SK-N-SH treated with all-trans-retinoic acid at 6 μM for 48 hours (cell line): ENCODE measurements at regions not wholly inside any gene's neighbourhood (a gene's known extent, or its start where the extent isn't known, plus 50 kb on each side); places are given as distances from the start of the nearest gene placed in this dataset.

Source experiments
- ARNTL ChIP-seq: fragments of 450-650 bp; formaldehyde crosslinking; IDR thresholded peaks from 2 replicates; pipeline ENCODE4 v1.5.0; 2020; ENCODE audit warnings: low read depth, mild to moderate bottlenecking, moderate library complexity, borderline replicate concordance
- ISL1 ChIP-seq: fragments of 250-450 bp; sonication (Bioruptor Pico); IDR thresholded peaks from 2 replicates; pipeline ENCODE4 v2.1.2; 2022; ENCODE audit warnings: mild to moderate bottlenecking, moderate library complexity
- TSHZ2 ChIP-seq: fragments of 250-450 bp; sonication (Bioruptor Pico); IDR thresholded peaks from 2 replicates; pipeline ENCODE4 v1.5.0; 2020; ENCODE audit warnings: mild to moderate bottlenecking, moderate library complexity
- ZFP30 ChIP-seq: fragments of 450-650 bp; formaldehyde crosslinking; IDR thresholded peaks from 2 replicates; pipeline ENCODE4 v1.5.0; 2022; ENCODE audit warnings: mild to moderate bottlenecking, moderate library complexity

GRCh38 chr1:209238356-209238755, 345.2 kb upstream of the CAMK1G start:
- TF ChIP-seq ARNTL (CRISPR knock-in tag) (no peak), ISL1 (no peak), TSHZ2 (CRISPR knock-in tag) (no peak), ZFP30 (CRISPR knock-in tag) (no peak)
